ENCODE measurements at regions not wholly inside any gene's neighbourhood (a gene's known extent, or its start where the extent isn't known, plus 50 kb on each side); places are given as distances from the start of the nearest gene placed in this dataset.

GRCh38 chr7:35499226-35499625 is 195.7 kb downstream of the HERPUD2 start:
- Mint-ChIP-seq H3K27me3 (peaks cover 32% of the 10 kb centered on the region), H3K4me3 (no peak overlapping the region)

GRCh38 chr7:35498416-35498815 is 196.5 kb downstream of the HERPUD2 start:
- H3K27ac Mint-ChIP-seq = no peak overlapping the region
- H3K36me3 Mint-ChIP-seq = no peaks in the 10 kb centered on the region
- peaks cover 32% of the 10 kb centered on the region for H3K27me3 Mint-ChIP-seq
- no peaks in the 10 kb centered on the region for H3K9me3 Mint-ChIP-seq
- H3K4me3 Mint-ChIP-seq = no peak overlapping the region
- no peaks in the 10 kb centered on the region for H3K4me1 Mint-ChIP-seq
- CTCF ChIA-PET = no interaction called here
- no peak for DNase-seq

More at GRCh38 chr7:35499226-35499625, 195.7 kb downstream of the HERPUD2 start:
- Mint-ChIP-seq H3K9me3 (no peaks in the 10 kb centered on the region), H3K27ac (no peak overlapping the region), H3K4me1 (no peaks in the 10 kb centered on the region), H3K36me3 (no peaks in the 10 kb centered on the region)
- CTCF ChIA-PET = no interaction called here
- no peak for DNase-seq

GRCh38 chr7:35495844-35496243 is 199.1 kb downstream of the HERPUD2 start:
- no peaks in the 10 kb centered on the region for H3K9me3 Mint-ChIP-seq
- CTCF ChIA-PET = no interaction called here
- no peaks in the 10 kb centered on the region for H3K36me3 Mint-ChIP-seq
- H3K27me3 Mint-ChIP-seq = peaks cover 27% of the 10 kb centered on the region
- H3K27ac Mint-ChIP-seq = no peak overlapping the region
- no peak for DNase-seq
- H3K4me1 Mint-ChIP-seq = no peaks in the 10 kb centered on the region
- no peak overlapping the region for H3K4me3 Mint-ChIP-seq

- peaks cover 27% of the 10 kb centered on the region for H3K27me3 Mint-ChIP-seq
- H3K4me3 Mint-ChIP-seq = no peak overlapping the region
- CTCF ChIA-PET = no interaction called here
- DNase-seq = no peak
- no peaks in the 10 kb centered on the region for H3K36me3 Mint-ChIP-seq
- H3K9me3 Mint-ChIP-seq = no peaks in the 10 kb centered on the region
- no peak overlapping the region for H3K27ac Mint-ChIP-seq
- H3K4me1 Mint-ChIP-seq = no peaks in the 10 kb centered on the region
Measured at GRCh38 chr7:35495377-35495776, 199.6 kb downstream of the HERPUD2 start.

- no peak overlapping the region for H3K4me3 Mint-ChIP-seq
- H3K27ac Mint-ChIP-seq = no peak overlapping the region
- no peaks in the 10 kb centered on the region for H3K4me1 Mint-ChIP-seq
- H3K9me3 Mint-ChIP-seq = no peaks in the 10 kb centered on the region
- peaks cover 25% of the 10 kb centered on the region for H3K27me3 Mint-ChIP-seq
- no peaks in the 10 kb centered on the region for H3K36me3 Mint-ChIP-seq
- DNase-seq = no peak
- CTCF ChIA-PET = no interaction called here
Measured at GRCh38 chr7:35494407-35494806, 200.5 kb downstream of the HERPUD2 start.

- DNase-seq = no peak
- H3K4me1 Mint-ChIP-seq = no peaks in the 10 kb centered on the region
- no peak overlapping the region for H3K27ac Mint-ChIP-seq
Measured at GRCh38 chr7:35492451-35493175, 202.3 kb downstream of the HERPUD2 start.

GRCh38 chr7:35491233-35491632 is 203.7 kb downstream of the HERPUD2 start:
- no peak for DNase-seq
- Mint-ChIP-seq H3K9me3 (no peaks in the 10 kb centered on the region), H3K27me3 (peaks cover 6% of the 10 kb centered on the region), H3K4me3 (no peak overlapping the region), H3K36me3 (no peaks in the 10 kb centered on the region), H3K4me1 (no peaks in the 10 kb centered on the region), H3K27ac (no peak overlapping the region)
- CTCF ChIA-PET = no interaction called here

More at GRCh38 chr7:35492451-35493175, 202.3 kb downstream of the HERPUD2 start:
- no peak overlapping the region for H3K4me3 Mint-ChIP-seq
- peaks cover 20% of the 10 kb centered on the region for H3K27me3 Mint-ChIP-seq
- H3K36me3 Mint-ChIP-seq = no peaks in the 10 kb centered on the region
- H3K9me3 Mint-ChIP-seq = no peaks in the 10 kb centered on the region
- CTCF ChIA-PET = no interaction called here

GRCh38 chr7:35487841-35488240 is 207.1 kb downstream of the HERPUD2 start:
- CTCF ChIA-PET = no interaction called here
- peaks cover 10% of the 10 kb centered on the region for H3K27me3 Mint-ChIP-seq
- no peaks in the 10 kb centered on the region for H3K4me1 Mint-ChIP-seq
- no peaks in the 10 kb centered on the region for H3K9me3 Mint-ChIP-seq
- no peaks in the 10 kb centered on the region for H3K36me3 Mint-ChIP-seq
- no peak for DNase-seq
- H3K27ac Mint-ChIP-seq = no peak overlapping the region
- no peak overlapping the region for H3K4me3 Mint-ChIP-seq

- no peaks in the 10 kb centered on the region for H3K9me3 Mint-ChIP-seq
- peaks cover 10% of the 10 kb centered on the region for H3K27me3 Mint-ChIP-seq
- H3K36me3 Mint-ChIP-seq = no peaks in the 10 kb centered on the region
- no peak overlapping the region for H3K4me3 Mint-ChIP-seq
- DNase-seq = no peak
- H3K4me1 Mint-ChIP-seq = no peaks in the 10 kb centered on the region
- no peak overlapping the region for H3K27ac Mint-ChIP-seq
- CTCF ChIA-PET = no interaction called here
Measured at GRCh38 chr7:35487402-35487801, 207.5 kb downstream of the HERPUD2 start.

GRCh38 chr7:35485436-35485835 is 209.5 kb downstream of the HERPUD2 start:
- Mint-ChIP-seq H3K9me3 (no peaks in the 10 kb centered on the region), H3K36me3 (no peaks in the 10 kb centered on the region), H3K27ac (no peak overlapping the region), H3K4me3 (no peak overlapping the region), H3K4me1 (no peaks in the 10 kb centered on the region), H3K27me3 (peaks cover 15% of the 10 kb centered on the region)
- no peak for DNase-seq
- CTCF ChIA-PET = no interaction called here

GRCh38 chr7:35483568-35483967 is 211.4 kb downstream of the HERPUD2 start:
- peaks cover 11% of the 10 kb centered on the region for H3K27me3 Mint-ChIP-seq
- H3K36me3 Mint-ChIP-seq = no peaks in the 10 kb centered on the region
- no peak overlapping the region for H3K27ac Mint-ChIP-seq
- no peak for DNase-seq
- H3K4me3 Mint-ChIP-seq = no peak overlapping the region
- no peaks in the 10 kb centered on the region for H3K9me3 Mint-ChIP-seq
- CTCF ChIA-PET = no interaction called here
- no peaks in the 10 kb centered on the region for H3K4me1 Mint-ChIP-seq

GRCh38 chr7:35482231-35482630 is 212.7 kb downstream of the HERPUD2 start:
- peaks cover 4% of the 10 kb centered on the region for H3K9me3 Mint-ChIP-seq
- no peaks in the 10 kb centered on the region for H3K36me3 Mint-ChIP-seq
- CTCF ChIA-PET = interaction anchor here (0.9 kb wide), 1 partner anchor 74 kb away, joined by 3 read pairs; no protein-coding TSS in a partner anchor

GRCh38 chr7:35480806-35481205 is 214.1 kb downstream of the HERPUD2 start:
- Mint-ChIP-seq H3K4me3 (no peak overlapping the region), H3K27me3 (peaks cover 14% of the 10 kb centered on the region), H3K9me3 (peaks cover 4% of the 10 kb centered on the region), H3K4me1 (no peaks in the 10 kb centered on the region), H3K27ac (no peak overlapping the region), H3K36me3 (no peaks in the 10 kb centered on the region)
- CTCF ChIA-PET = no interaction called here
- DNase-seq = no peak

More at GRCh38 chr7:35482231-35482630, 212.7 kb downstream of the HERPUD2 start:
- peaks cover 13% of the 10 kb centered on the region for H3K27me3 Mint-ChIP-seq
- DNase-seq = no peak
- no peak overlapping the region for H3K4me3 Mint-ChIP-seq
- H3K27ac Mint-ChIP-seq = no peak overlapping the region
- H3K4me1 Mint-ChIP-seq = no peaks in the 10 kb centered on the region

- CTCF ChIA-PET = no interaction called here
- H3K9me3 Mint-ChIP-seq = peaks cover 4% of the 10 kb centered on the region
- H3K4me1 Mint-ChIP-seq = no peaks in the 10 kb centered on the region
- no peak overlapping the region for H3K27ac Mint-ChIP-seq
- H3K27me3 Mint-ChIP-seq = peaks cover 9% of the 10 kb centered on the region
- DNase-seq = no peak
- no peak overlapping the region for H3K4me3 Mint-ChIP-seq
- no peaks in the 10 kb centered on the region for H3K36me3 Mint-ChIP-seq
Measured at GRCh38 chr7:35477609-35478008, 217.3 kb downstream of the HERPUD2 start.

GRCh38 chr7:35474100-35474499 is 220.2 kb upstream of the TBX20 start:
- no peaks in the 10 kb centered on the region for H3K36me3 Mint-ChIP-seq
- CTCF ChIA-PET = interaction anchor here (0.7 kb wide), 1 partner anchor 288 kb away, joined by 3 read pairs; no protein-coding TSS in a partner anchor
- no peak overlapping the region for H3K27ac Mint-ChIP-seq
- DNase-seq = no peak
- no peak overlapping the region for H3K4me3 Mint-ChIP-seq
- no peaks in the 10 kb centered on the region for H3K4me1 Mint-ChIP-seq
- H3K9me3 Mint-ChIP-seq = peaks cover 4% of the 10 kb centered on the region
- peaks cover 3% of the 10 kb centered on the region for H3K27me3 Mint-ChIP-seq

Measured in activated naive CD4-positive, alpha-beta T cell treated with anti-CD3 and anti-CD28 coated beads, Interleukin-2, amount 10 ng/mL, durations not matched to agents 7 days and 5 days (primary cell).